HG03139 (cell line): ENCODE measurements at regions not wholly inside any gene's neighbourhood (a gene's known extent, or its start where the extent isn't known, plus 50 kb on each side); places are given as distances from the start of the nearest gene placed in this dataset.

Experiments
- ATAC-seq: cut with Tn5 transposase; IDR thresholded peaks from one replicate; pipeline ENCODE4 v1.9.1; 2021; ENCODE audit not compliant: unreplicated experiment

- no peak for ATAC-seq
Measured at GRCh38 chr7:35399840-35400239, 145.9 kb upstream of the TBX20 start.

- no peak for ATAC-seq
Measured at GRCh38 chr7:35399216-35399615, 145.3 kb upstream of the TBX20 start.

- no peak for ATAC-seq
Measured at GRCh38 chr7:35398518-35398917, 144.6 kb upstream of the TBX20 start.

- no peak for ATAC-seq
Measured at GRCh38 chr7:35390146-35390545, 136.2 kb upstream of the TBX20 start.

GRCh38 chr7:35389636-35390035 is 135.7 kb upstream of the TBX20 start:
- ATAC-seq: no peak

GRCh38 chr7:35386816-35387706 is 133.2 kb upstream of the TBX20 start:
- no peak for ATAC-seq

- ATAC-seq: no peak
Measured at GRCh38 chr7:35386082-35386815, 132.3 kb upstream of the TBX20 start.

GRCh38 chr7:35384761-35385700 is 131.1 kb upstream of the TBX20 start:
- no peak for ATAC-seq

GRCh38 chr7:35380739-35381224 is 126.9 kb upstream of the TBX20 start:
- no peak for ATAC-seq

- ATAC-seq: no peak
Measured at GRCh38 chr7:35379481-35379880, 125.6 kb upstream of the TBX20 start.

- ATAC-seq: no peak
Measured at GRCh38 chr7:35375516-35375915, 121.6 kb upstream of the TBX20 start.

GRCh38 chr7:35374858-35375257 is 121.0 kb upstream of the TBX20 start:
- no peak for ATAC-seq

- no peak for ATAC-seq
Measured at GRCh38 chr7:35371221-35371620, 117.3 kb upstream of the TBX20 start.

GRCh38 chr7:35370687-35371086 is 116.8 kb upstream of the TBX20 start:
- ATAC-seq: no peak

GRCh38 chr7:35366167-35367155 is 112.6 kb upstream of the TBX20 start:
- ATAC-seq: no peak

GRCh38 chr7:35365523-35365922 is 111.6 kb upstream of the TBX20 start:
- ATAC-seq: no peak

GRCh38 chr7:35362341-35362740 is 108.4 kb upstream of the TBX20 start:
- no peak for ATAC-seq

- ATAC-seq: no peak
Measured at GRCh38 chr7:35359423-35359822, 105.5 kb upstream of the TBX20 start.

GRCh38 chr7:35356495-35356894 is 102.6 kb upstream of the TBX20 start:
- ATAC-seq: no peak

GRCh38 chr7:35355911-35356310 is 102.0 kb upstream of the TBX20 start:
- ATAC-seq: no peak
